Right lobe of liver (tissue), 6 donors: ENCODE measurements at regions not wholly inside any gene's neighbourhood (a gene's known extent, or its start where the extent isn't known, plus 50 kb on each side); places are given as distances from the start of the nearest gene placed in this dataset.

Experiments
- ATAC-seq, 4 donors: fragments of 200-7000 bp; cut with Tn5 transposase; one replicate each; pipeline ENCODE4 v1.9.1; 2020; ENCODE audit warnings: mild to moderate bottlenecking in 4 of 4, moderate library complexity in 4 of 4
- DNase-seq, 3 donors: peaks; one replicate each; pipeline ENCODE4 v3.0.0-alpha.2; 2020
- H3K27ac ChIP-seq, 3 donors: fragments of 200-600 bp; one replicate each; pipeline ENCODE4 v1.8.0; 2022
- H3K27me3 ChIP-seq, 2 donors: fragments of 200-600 bp; one replicate each; pipeline ENCODE4 v1.8.0; 2022
- H3K36me3 ChIP-seq, 4 donors: fragments of 200-600 bp; sonication (generic) in 1 of 4; one replicate each; pipeline versions ENCODE4 v1.5.1 to v1.8.0; 2017 to 2022; ENCODE audit warnings: control low read depth in 1 of 4
- H3K4me1 ChIP-seq, 4 donors: fragments of 200-600 bp; sonication (generic) in 1 of 4; one replicate each; pipeline versions ENCODE4 v1.5.1 to v1.8.0; 2017 to 2022; ENCODE audit warnings: control low read depth in 1 of 4
- H3K4me3 ChIP-seq, 3 donors: fragments of 200-600 bp; one replicate each; pipeline ENCODE4 v1.8.0; 2022
- H3K9me3 ChIP-seq, 4 donors: fragments of 200-600 bp; sonication (generic) in 1 of 4; one replicate each; pipeline versions ENCODE4 v1.5.1 to v1.8.0; 2017 to 2022; ENCODE audit warnings: control low read depth in 1 of 4
- POLR2A ChIP-seq: fragments of 450-650 bp; IDR thresholded peaks from one replicate; pipeline ENCODE4 v1.6.1; 2017; ENCODE audit warnings: antibody characterized with exemption, mild to moderate bottlenecking
- WGBS: methylation state at CpG from one replicate; pipeline ENCODE4 v1.1.6; 2018; ENCODE audit warnings: low coverage, low lambda C conversion rate; ENCODE audit not compliant: insufficient coverage; ENCODE audit errors: missing lambda C conversion rate; 5-methylcytosine and 5-hydroxymethylcytosine counted together
- intact Hi-C, 2 donors: fragments of 100-400 bp; cut with DNase I; formaldehyde crosslinking; loops; one replicate each; pipeline versions ENCODE4 v1.11.2 to v1.14.1; 2022
- microRNA-seq, 2 donors: library from miRNA; unstranded; fragments of <30 nt; microRNA quantifications; one replicate each; pipeline ENCODE4, GENCODE V29; 2019 to 2020
- small RNA-seq, 2 experiments: library from RNA; depleted of rRNA; stranded (forward); fragments of <200 nt; gene quantifications; one replicate each; pipeline ENCODE3, GENCODE V24; 2016
- TF ChIP-seq, protein P1 (sequence below), 4 donors: fragments of 200-600 bp in 3 of 4; fragments of 450-650 bp in 1 of 4; IDR thresholded peaks; one replicate each; pipeline versions ENCODE4 v1.5.1 to v1.8.0; 2016 to 2022; ENCODE audit warnings: antibody characterized with exemption in 4 of 4, mild to moderate bottlenecking in 2 of 4
- donor health status: DM: no; HTN: yes; CAD: no.
- donor health status: DM: no; HTN: no; CAD: no.
- donor health status: DM: no; HTN: no; CAD: no.
- donor health status: DM: no; HTN: yes; CAD: no.
- donor health status: DM: no; HTN: yes; CAD: no.

DNA sequence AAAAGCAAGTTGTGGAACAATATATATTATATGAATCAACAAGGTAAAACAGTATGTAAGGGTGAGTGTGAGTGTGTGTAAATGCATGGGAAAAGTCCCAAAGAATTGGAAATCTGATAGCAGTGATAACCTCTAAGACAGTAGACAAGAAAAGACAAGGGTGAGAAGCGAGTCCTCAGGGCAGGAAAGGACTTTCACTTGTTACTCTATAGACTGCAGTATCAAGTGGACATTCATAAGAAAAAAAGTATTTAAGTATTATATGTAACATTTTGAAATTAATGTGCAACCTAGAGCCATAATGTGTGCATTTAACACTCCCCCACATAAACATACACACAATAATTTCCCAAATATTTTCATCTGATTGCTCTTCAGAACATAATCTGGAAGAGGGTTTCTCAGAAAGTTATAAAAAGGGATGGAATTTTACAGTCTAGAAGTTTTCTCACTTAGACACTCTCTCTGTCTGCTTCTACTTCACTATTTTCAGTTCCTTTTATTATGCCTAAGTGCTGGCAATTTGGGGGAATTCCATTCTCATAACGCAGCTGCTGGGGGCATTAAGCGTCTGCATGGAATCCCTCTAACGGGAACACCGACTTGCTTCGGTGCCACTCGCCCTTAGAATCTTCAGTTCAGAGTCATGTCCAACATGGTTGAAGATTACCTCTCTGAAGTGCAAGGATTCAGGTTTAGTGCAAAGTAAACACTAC lies 50.0 kb upstream of the CDIN1 start:
- Histone ChIP-seq H3K4me3 (no peak overlapping the region), H3K36me3 (no peaks in the 10 kb centered on the region), H3K4me1 (no peaks in the 10 kb centered on the region), H3K9me3 (no peaks in the 10 kb centered on the region), H3K27ac (no peak overlapping the region), H3K27me3 (no peaks in the 10 kb centered on the region)
- 68% methylated on average over 7 of the region's 7 CpGs for WGBS
- intact Hi-C loops: no loop called here
- TF ChIP-seq POLR2A: no peak
- TF ChIP-seq, protein P1, sequence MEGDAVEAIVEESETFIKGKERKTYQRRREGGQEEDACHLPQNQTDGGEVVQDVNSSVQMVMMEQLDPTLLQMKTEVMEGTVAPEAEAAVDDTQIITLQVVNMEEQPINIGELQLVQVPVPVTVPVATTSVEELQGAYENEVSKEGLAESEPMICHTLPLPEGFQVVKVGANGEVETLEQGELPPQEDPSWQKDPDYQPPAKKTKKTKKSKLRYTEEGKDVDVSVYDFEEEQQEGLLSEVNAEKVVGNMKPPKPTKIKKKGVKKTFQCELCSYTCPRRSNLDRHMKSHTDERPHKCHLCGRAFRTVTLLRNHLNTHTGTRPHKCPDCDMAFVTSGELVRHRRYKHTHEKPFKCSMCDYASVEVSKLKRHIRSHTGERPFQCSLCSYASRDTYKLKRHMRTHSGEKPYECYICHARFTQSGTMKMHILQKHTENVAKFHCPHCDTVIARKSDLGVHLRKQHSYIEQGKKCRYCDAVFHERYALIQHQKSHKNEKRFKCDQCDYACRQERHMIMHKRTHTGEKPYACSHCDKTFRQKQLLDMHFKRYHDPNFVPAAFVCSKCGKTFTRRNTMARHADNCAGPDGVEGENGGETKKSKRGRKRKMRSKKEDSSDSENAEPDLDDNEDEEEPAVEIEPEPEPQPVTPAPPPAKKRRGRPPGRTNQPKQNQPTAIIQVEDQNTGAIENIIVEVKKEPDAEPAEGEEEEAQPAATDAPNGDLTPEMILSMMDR (IDR thresholded peaks at IDR 0.05): no peak
- DNase-seq (no peak), ATAC-seq (no peak)

Small RNA genes lying in the stretch of these regions (microRNA-seq; reads per million reads assigned to microRNA genes)
- 0.29 to 0.64 reads per million in 2 donors for gene MIR4510

Small RNA genes lying in the stretch of these regions (small RNA-seq; reads per million reads assigned to genes)
- gene AC068867.1 (0 reads per million in 2 experiments), gene MIR4510 (0 reads per million in 2 experiments)
